Right lobe of liver (tissue), 6 donors: ENCODE measurements at regions not wholly inside any gene's neighbourhood (a gene's known extent, or its start where the extent isn't known, plus 50 kb on each side); places are given as distances from the start of the nearest gene placed in this dataset.
"Not testable (repeated sequence)": the region's sequence is repeated elsewhere in the genome, so short reads cannot be mapped to it uniquely, and the experiment has no call there.

Source experiments
- ATAC-seq, 4 donors: fragments of 200-7000 bp; cut with Tn5 transposase; one replicate each; pipeline ENCODE4 v1.9.1; 2020; ENCODE audit warnings: mild to moderate bottlenecking in 4 of 4, moderate library complexity in 4 of 4
- DNase-seq, 3 donors: peaks; one replicate each; pipeline ENCODE4 v3.0.0-alpha.2; 2020
- H3K27ac ChIP-seq, 3 donors: fragments of 200-600 bp; one replicate each; pipeline ENCODE4 v1.8.0; 2022
- H3K27me3 ChIP-seq, 2 donors: fragments of 200-600 bp; one replicate each; pipeline ENCODE4 v1.8.0; 2022
- H3K36me3 ChIP-seq, 4 donors: fragments of 200-600 bp; sonication (generic) in 1 of 4; one replicate each; pipeline versions ENCODE4 v1.5.1 to v1.8.0; 2017 to 2022; ENCODE audit warnings: control low read depth in 1 of 4
- H3K4me1 ChIP-seq, 4 donors: fragments of 200-600 bp; sonication (generic) in 1 of 4; one replicate each; pipeline versions ENCODE4 v1.5.1 to v1.8.0; 2017 to 2022; ENCODE audit warnings: control low read depth in 1 of 4
- H3K4me3 ChIP-seq, 3 donors: fragments of 200-600 bp; one replicate each; pipeline ENCODE4 v1.8.0; 2022
- H3K9me3 ChIP-seq, 4 donors: fragments of 200-600 bp; sonication (generic) in 1 of 4; one replicate each; pipeline versions ENCODE4 v1.5.1 to v1.8.0; 2017 to 2022; ENCODE audit warnings: control low read depth in 1 of 4
- POLR2A ChIP-seq: fragments of 450-650 bp; IDR thresholded peaks from one replicate; pipeline ENCODE4 v1.6.1; 2017; ENCODE audit warnings: antibody characterized with exemption, mild to moderate bottlenecking
- WGBS: methylation state at CpG from one replicate; pipeline ENCODE4 v1.1.6; 2018; ENCODE audit warnings: low coverage, low lambda C conversion rate; ENCODE audit not compliant: insufficient coverage; ENCODE audit errors: missing lambda C conversion rate; 5-methylcytosine and 5-hydroxymethylcytosine counted together
- intact Hi-C, 2 donors: fragments of 100-400 bp; cut with DNase I; formaldehyde crosslinking; loops; one replicate each; pipeline versions ENCODE4 v1.11.2 to v1.14.1; 2022
- TF ChIP-seq, protein P1 (sequence below), 4 donors: fragments of 200-600 bp in 3 of 4; fragments of 450-650 bp in 1 of 4; IDR thresholded peaks; one replicate each; pipeline versions ENCODE4 v1.5.1 to v1.8.0; 2016 to 2022; ENCODE audit warnings: antibody characterized with exemption in 4 of 4, mild to moderate bottlenecking in 2 of 4
- donor health status: DM: no; HTN: yes; CAD: no.
- donor health status: DM: no; HTN: no; CAD: no.
- donor health status: DM: no; HTN: no; CAD: no.
- donor health status: DM: no; HTN: yes; CAD: no.
- donor health status: DM: no; HTN: yes; CAD: no.

DNA sequence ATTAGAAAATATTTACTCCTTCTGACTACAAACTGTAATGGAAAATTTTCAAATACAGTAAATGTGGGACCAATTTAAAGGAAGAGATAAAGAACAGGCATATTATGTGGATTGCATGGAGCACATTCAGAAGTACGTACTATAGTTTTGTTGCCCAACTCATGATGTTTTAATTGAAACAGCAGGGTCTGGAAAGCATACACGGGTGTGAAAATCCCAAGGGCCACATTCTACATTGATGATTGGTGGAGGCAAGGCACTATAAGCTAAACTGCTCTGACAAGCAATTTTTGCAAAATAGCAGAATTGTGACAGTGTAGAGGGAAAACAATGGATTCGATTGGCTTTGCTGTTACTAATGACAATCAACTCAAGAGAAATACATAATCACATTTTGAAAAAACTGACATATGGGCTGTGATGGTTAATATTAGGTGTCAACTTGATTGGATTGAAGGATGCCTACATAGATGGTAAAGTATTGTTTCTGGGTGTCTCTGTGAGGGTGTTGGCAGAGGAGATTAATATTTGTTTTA is 458.6 kb downstream of the PYDC2 start:
- H3K4me3 ChIP-seq: no peak overlapping the region
- ATAC-seq: no peak
- 45% methylated on average over 3 of the region's 3 CpGs for WGBS
- no peaks in the 10 kb centered on the region for H3K9me3 ChIP-seq
- intact Hi-C loops: no loop called here
- no peak for DNase-seq
- no peaks in the 10 kb centered on the region for H3K36me3 ChIP-seq
- H3K27me3 ChIP-seq: no peaks in the 10 kb centered on the region
- no peaks in the 10 kb centered on the region for H3K4me1 ChIP-seq
- no peak overlapping the region for H3K27ac ChIP-seq
- TF ChIP-seq, protein P1, sequence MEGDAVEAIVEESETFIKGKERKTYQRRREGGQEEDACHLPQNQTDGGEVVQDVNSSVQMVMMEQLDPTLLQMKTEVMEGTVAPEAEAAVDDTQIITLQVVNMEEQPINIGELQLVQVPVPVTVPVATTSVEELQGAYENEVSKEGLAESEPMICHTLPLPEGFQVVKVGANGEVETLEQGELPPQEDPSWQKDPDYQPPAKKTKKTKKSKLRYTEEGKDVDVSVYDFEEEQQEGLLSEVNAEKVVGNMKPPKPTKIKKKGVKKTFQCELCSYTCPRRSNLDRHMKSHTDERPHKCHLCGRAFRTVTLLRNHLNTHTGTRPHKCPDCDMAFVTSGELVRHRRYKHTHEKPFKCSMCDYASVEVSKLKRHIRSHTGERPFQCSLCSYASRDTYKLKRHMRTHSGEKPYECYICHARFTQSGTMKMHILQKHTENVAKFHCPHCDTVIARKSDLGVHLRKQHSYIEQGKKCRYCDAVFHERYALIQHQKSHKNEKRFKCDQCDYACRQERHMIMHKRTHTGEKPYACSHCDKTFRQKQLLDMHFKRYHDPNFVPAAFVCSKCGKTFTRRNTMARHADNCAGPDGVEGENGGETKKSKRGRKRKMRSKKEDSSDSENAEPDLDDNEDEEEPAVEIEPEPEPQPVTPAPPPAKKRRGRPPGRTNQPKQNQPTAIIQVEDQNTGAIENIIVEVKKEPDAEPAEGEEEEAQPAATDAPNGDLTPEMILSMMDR (IDR thresholded peaks at IDR 0.05): no peak
- no peak for TF ChIP-seq POLR2A

DNA sequence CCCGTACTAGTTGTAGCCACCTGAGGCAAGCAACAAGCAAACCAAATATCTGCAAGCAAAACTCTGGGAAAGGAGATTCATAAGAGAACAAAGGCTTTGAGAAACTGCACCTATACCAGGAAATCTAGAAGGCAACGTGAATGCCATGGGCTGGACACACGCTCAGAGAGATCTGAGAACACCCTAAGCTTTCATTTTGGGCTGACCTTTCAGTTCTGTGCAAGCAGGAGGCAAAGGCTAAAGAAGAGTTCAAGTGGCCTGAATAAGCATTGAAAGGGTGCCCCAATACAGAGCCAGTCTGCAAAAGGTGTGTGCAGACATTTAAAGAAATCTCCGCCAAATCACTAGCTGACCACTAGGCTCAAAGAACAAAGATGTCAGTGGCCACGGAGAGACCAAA is 461.6 kb downstream of the PYDC2 start:
- Histone ChIP-seq H3K4me1 (no peaks in the 10 kb centered on the region), H3K9me3 (no peaks in the 10 kb centered on the region), H3K27me3 (no peaks in the 10 kb centered on the region), H3K36me3 (no peaks in the 10 kb centered on the region), H3K27ac (no peak overlapping the region), H3K4me3 (no peak overlapping the region)
- no peak for ATAC-seq
- DNase-seq: no peak
- intact Hi-C loops: no loop called here
- 67% methylated on average over 5 of the region's 5 CpGs for WGBS
- TF ChIP-seq, protein P1 (IDR thresholded peaks at IDR 0.05): no peak
- TF ChIP-seq POLR2A: no peak

DNA sequence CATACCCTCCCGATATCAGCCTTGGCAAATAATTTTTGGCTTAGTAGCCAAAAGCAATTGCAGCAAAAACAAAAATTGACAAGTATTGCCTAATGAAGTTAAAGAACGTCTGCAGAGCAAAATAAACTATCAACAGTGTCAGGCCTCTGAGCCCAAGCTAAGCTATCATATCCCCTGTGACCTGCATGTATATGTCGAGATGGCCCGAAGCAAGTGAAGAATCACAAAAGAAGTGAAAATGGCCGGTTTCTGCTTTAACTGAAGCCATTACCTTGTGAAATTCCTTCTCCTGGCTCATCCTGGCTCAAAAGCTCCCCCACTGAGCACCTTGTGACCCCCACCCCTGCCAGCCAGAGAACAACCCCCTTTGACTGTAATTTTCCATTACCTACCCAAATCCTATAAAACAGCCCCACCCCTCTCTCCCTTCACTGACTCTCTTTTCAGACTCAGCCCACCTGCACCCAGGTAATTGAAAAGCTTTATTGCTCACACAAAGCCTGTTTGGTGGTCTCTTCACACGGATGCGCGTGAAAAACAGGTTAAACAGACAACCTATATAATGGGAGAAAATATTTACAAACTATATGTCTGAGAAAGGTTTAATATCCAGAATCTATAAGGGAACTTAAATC is 466.3 kb downstream of the PYDC2 start:
- H3K27me3 ChIP-seq, intact Hi-C loops, DNase-seq, H3K4me3 ChIP-seq, ATAC-seq, H3K9me3 ChIP-seq, H3K4me1 ChIP-seq, H3K36me3 ChIP-seq, H3K27ac ChIP-seq: not testable (repeated sequence)
- WGBS: 81% methylated on average over 8 of the region's 8 CpGs

DNA sequence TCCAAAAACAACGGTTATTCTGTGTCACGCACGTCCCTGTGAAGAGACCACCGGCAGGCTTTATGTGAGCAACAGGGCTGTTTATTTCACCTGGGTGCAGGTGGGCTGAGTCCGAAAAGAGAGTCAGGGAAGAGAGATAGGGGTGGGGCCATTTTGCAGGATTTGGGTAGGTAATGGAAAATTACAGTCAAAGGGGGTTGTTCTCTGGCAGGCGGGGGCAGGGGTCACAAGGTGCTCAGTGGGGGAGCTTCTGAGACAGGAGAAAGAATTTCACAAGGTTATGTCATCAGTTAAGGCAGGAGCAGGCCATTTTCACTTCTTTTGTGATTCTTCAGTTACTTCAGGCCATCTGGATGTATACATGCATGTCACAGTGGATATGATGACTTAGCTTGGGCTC is 467.0 kb downstream of the PYDC2 start:
- H3K27ac ChIP-seq, ATAC-seq, H3K27me3 ChIP-seq, intact Hi-C loops, H3K4me1 ChIP-seq, H3K9me3 ChIP-seq, DNase-seq, H3K4me3 ChIP-seq, H3K36me3 ChIP-seq: not testable (repeated sequence)
- 82% methylated on average over 6 of the region's 6 CpGs for WGBS

DNA sequence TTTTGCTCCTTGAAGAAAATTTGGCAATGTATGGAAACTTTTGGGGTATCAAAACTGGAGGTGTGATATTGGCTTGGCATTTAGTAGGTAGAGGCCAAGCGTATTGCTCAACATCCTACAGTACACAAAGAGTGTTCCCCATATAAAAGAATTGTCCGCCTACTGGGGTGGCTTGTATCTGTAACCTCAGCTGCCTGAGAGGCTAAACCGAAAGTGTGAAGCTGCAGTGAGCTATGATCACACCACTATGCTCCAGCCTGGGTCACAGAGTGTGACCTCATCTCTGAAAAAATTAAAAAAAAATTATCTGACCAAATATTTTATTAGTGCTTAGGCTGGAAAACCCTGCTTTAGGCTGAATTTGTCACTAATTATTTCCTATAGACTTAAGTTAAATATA is 483.9 kb downstream of the PYDC2 start:
- intact Hi-C loops: no loop called here
- ATAC-seq: no peak
- Histone ChIP-seq H3K4me3 (no peak overlapping the region), H3K9me3 (no peaks in the 10 kb centered on the region), H3K27ac (no peak overlapping the region), H3K27me3 (no peaks in the 10 kb centered on the region), H3K4me1 (no peaks in the 10 kb centered on the region), H3K36me3 (no peaks in the 10 kb centered on the region)
- TF ChIP-seq POLR2A: no peak
- TF ChIP-seq, protein P1 (IDR thresholded peaks at IDR 0.05): no peak
- no peak for DNase-seq
- WGBS: 75% methylated on average over 2 of the region's 3 CpGs
